RCC 7860 (cell line): ENCODE measurements at regions not wholly inside any gene's neighbourhood (a gene's known extent, or its start where the extent isn't known, plus 50 kb on each side); places are given as distances from the start of the nearest gene placed in this dataset.
A peak's percentile ranks its signal among the peaks of the same experiment; 100 is the strongest.
"Not testable (repeated sequence)": the region's sequence is repeated elsewhere in the genome, so short reads cannot be mapped to it uniquely, and the experiment has no call there.

Experiments
- DNase-seq: peaks from one replicate; pipeline ENCODE4 v3.0.0-alpha.2; 2015; ENCODE audit warnings: low spot score
- FAIRE-seq: peaks from 2 replicates; lab custom pipeline; 2012; peaks lifted over from hg19 to GRCh38; lab: Jason Lieb, UNC

GRCh38 chr12:114506651-114507050 is 100.7 kb upstream of the TBX5 start:
- no peak for DNase-seq

GRCh38 chr12:114504311-114504710 is 98.4 kb upstream of the TBX5 start:
- FAIRE-seq (no peak), DNase-seq (no peak)

More at GRCh38 chr12:114506651-114507050, 100.7 kb upstream of the TBX5 start:
- no peak for FAIRE-seq

- FAIRE-seq, result no peak
- no peak for DNase-seq
Observed at GRCh38 chr12:114501474-114501807, 95.5 kb upstream of the TBX5 start.

GRCh38 chr12:114500775-114501473 is 95.0 kb upstream of the TBX5 start:
- no peak for FAIRE-seq
- no peak for DNase-seq

GRCh38 chr12:114500131-114500530 is 94.2 kb upstream of the TBX5 start:
- FAIRE-seq, result no peak
- DNase-seq, result no peak

GRCh38 chr12:114499338-114499737 is 93.4 kb upstream of the TBX5 start:
- no peak for FAIRE-seq
- DNase-seq, result no peak

GRCh38 chr12:114491916-114492315 is 86.0 kb upstream of the TBX5 start:
- no peak for DNase-seq
- no peak for FAIRE-seq

- DNase-seq, FAIRE-seq: not testable (repeated sequence)
Observed at GRCh38 chr12:114484822-114485459, 79.0 kb upstream of the TBX5 start.

- peak; percentile 22 for FAIRE-seq
- no peak for DNase-seq
Observed at GRCh38 chr12:114483996-114484395, 78.1 kb upstream of the TBX5 start.

GRCh38 chr12:114481200-114481535 is 75.2 kb upstream of the TBX5 start:
- no peak for DNase-seq
- FAIRE-seq, result no peak

- DNase-seq, result no peak
Observed at GRCh38 chr12:114480337-114481199, 74.6 kb upstream of the TBX5 start.

GRCh38 chr12:114479831-114480230 is 73.9 kb upstream of the TBX5 start:
- FAIRE-seq (no peak), DNase-seq (no peak)

More at GRCh38 chr12:114480337-114481199, 74.6 kb upstream of the TBX5 start:
- no peak for FAIRE-seq

- no peak for FAIRE-seq
Observed at GRCh38 chr12:114478865-114479264, 72.9 kb upstream of the TBX5 start.

GRCh38 chr12:114477989-114478395 is 72.0 kb upstream of the TBX5 start:
- DNase-seq, result no peak
- no peak for FAIRE-seq

More at GRCh38 chr12:114478865-114479264, 72.9 kb upstream of the TBX5 start:
- no peak for DNase-seq

- DNase-seq (no peak), FAIRE-seq (no peak)
Observed at GRCh38 chr12:114476159-114476558, 70.2 kb upstream of the TBX5 start.

- DNase-seq (no peak), FAIRE-seq (no peak)
Observed at GRCh38 chr12:114473717-114474116, 67.8 kb upstream of the TBX5 start.

GRCh38 chr12:114473018-114473417 is 67.1 kb upstream of the TBX5 start:
- FAIRE-seq (no peak), DNase-seq (no peak)

GRCh38 chr12:114457620-114458019 is 51.7 kb upstream of the TBX5 start:
- FAIRE-seq, result no peak
- no peak for DNase-seq
